DMS53 treated with DMSO at 0.1 percent for 48 hours (cell line): ENCODE measurements at regions not wholly inside any gene's neighbourhood (a gene's known extent, or its start where the extent isn't known, plus 50 kb on each side); places are given as distances from the start of the nearest gene placed in this dataset.
"Not testable (repeated sequence)": the region's sequence is repeated elsewhere in the genome, so short reads cannot be mapped to it uniquely, and the experiment has no call there.

Experiments
- DNase-seq: peaks from one replicate; lab custom pipeline; 2025; ENCODE audit not compliant: unreplicated experiment; lab: John Stamatoyannopoulos, UW

DNA sequence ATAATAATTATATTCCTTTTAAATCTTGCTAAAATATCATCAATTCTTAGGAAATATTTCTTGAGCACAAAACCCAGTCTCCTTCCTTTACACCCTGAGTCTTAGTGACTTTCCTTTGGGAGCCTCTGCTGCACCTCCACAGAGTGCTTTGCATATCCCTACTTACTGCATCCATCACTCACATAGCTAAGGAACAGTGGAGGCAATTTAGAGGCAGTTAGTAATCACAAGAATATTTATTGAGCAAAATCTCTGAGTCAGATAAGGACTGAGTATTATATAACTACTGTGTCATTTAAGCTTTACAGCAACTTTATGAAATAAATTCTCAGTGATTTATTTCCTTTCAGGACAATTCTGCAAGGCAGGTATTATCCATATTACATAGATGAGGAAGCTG lies 327.7 kb downstream of the TMX3 start:
- no peak for DNase-seq

DNA sequence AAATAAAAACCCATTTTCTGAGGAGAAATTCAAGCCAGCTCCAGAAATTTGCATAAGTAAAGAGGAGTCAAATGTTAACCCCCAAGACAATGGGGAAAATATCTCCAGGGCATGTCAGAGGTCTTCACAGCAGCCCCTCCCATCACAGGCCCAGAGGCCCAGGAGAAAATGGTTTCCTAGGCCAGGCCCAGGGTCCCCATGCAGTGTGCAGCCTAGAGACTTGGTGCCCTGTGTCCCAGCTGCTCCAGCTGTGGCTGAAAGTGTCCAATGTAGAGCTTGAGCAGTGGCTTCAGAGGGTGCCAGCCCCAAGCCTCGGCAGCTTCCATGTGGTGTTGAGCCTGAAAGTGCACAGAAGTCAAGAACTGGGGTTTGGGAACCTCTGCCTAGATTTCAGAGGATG lies 330.9 kb downstream of the TMX3 start:
- DNase-seq: not testable (repeated sequence)

DNA sequence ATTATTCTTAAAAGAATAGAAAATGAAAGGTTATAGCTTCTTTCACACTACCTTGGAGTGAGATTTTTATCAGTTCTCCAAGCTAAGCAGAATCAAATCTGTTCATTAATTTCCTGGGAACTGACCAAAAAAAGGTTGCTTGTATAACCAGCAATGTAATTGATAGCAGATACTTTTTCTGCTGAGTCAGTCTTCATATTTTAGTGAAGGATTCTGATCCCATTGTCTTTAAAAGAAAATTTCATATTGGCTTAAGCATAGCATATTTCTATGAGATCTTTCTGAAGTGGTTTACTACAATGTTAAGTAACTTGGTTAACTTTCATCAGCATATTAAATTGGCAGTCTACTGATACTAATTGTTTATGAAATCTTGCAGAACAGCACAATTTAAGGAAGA lies 338.0 kb downstream of the TMX3 start:
- DNase-seq: no peak

DNA sequence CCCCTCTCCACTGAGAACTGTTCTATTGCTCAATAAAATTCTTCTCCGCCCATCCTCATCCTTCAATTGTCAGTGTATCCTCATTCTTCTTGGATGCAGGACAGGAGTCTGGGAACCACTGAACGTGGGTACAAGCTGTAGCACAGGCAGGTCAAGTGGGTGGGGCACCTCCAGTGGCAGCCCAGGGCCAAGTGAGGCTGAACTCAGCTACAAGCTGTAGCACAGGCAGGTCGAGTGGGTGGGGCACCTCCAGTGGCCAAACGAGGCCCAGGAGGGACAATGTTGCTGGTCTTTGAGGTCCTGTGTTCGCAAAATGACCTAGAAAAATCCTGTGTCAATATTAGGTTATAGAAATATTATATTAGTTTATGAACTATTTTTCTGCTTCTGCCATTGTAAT lies 352.0 kb downstream of the TMX3 start:
- DNase-seq: no peak

DNA sequence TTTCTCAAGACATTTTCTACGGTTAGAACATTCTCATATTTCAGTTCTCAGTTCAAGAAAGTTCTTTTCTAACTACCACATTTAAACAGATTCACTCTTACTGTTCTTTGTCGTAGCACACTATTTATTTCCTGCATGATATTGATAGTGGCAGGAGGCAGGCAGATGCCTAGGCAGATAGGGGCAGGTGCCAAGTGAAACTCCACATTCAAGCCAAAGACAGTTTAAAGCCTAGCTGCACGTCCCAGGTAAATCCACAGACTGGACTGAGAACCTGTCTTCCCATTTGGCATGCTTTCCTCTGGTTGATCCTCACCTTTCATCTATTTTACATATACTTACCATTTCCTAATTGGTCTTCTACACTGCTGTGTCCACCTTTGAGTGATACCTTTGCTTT lies 359.3 kb downstream of the TMX3 start:
- DNase-seq: no peak

DNA sequence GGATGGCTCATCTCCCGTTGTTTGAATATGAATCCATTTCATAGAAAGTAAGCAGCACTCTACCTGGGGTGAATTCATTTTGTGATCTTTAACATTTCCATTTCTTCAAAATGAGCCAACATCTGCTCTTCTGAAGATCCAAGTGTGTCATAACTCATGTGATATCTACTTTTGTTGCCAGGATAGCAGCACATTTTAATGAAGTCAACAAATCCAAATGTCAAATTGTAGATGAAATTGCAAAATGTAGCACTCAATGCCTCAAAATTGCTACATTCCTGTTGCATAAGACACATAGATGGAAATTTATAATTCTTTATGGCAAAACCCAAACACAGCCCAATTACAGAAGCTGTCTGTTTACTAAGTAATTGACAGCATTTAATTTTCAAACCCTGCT lies 360.7 kb downstream of the TMX3 start:
- DNase-seq: no peak

DNA sequence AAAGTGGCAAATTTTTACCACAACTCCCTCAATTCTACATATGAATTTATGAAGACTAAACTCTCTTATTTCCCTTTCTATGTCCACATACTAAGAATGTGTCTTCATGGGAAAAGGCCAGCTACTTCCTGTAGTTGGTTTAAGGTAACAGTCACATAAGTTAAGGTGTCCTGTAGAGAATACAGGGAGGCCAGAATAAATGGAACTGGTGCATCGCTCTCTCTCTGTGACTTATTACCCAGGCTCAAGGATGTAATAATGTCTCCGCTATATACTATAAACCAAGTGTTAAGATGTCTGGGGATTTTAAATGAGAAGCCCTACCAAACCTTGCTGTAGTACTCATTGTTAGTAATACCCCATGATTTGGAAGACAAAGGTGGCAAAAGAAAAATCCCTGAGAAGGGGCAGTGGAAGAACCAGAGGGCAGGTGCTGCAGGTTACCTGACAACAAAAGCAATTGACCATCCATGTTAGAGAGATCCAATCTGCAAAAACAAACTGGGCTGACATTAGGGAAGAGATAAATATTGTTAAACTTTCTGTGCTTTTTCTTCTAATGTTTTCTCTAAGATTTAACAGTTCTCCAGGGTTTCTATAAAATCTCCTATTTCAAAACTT lies 372.8 kb downstream of the TMX3 start:
- no peak for DNase-seq

DNA sequence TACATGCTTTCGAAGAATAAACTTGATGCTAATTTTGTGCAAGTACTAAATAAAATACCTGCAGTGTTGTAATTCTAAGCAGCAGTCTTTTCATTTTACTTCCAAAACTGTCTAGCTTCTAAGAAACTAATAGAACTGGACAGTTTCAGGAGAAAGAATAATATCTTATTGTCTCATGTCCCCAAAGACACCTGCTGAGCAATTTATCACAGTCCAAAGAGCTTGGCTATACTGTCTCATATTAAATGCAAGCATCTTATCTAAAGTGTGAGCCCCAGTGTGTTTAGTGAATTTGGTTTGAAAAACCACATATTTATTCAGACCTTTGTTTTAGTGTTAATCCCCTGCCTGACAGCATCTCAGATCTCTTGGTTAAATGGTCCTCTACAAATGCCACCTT lies 374.3 kb downstream of the TMX3 start:
- DNase-seq: no peak

DNA sequence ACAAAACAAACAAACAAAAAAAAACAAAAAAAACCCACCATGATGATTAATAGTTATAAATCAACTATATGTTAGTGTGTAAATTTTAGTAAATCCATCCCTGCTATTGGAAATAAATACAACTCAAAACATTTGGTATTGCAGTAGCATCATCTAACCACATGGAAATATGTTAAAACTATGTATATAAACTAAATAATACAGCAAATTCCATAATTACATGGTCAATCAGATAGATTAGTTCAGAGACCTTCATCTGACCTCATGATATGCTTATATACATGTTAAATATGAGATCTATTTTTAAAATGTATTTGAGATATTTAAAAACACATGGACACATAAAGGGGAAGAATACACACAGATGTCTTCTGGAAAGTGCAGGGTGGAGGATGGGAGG lies 384.2 kb downstream of the TMX3 start:
- DNase-seq: no peak

DNA sequence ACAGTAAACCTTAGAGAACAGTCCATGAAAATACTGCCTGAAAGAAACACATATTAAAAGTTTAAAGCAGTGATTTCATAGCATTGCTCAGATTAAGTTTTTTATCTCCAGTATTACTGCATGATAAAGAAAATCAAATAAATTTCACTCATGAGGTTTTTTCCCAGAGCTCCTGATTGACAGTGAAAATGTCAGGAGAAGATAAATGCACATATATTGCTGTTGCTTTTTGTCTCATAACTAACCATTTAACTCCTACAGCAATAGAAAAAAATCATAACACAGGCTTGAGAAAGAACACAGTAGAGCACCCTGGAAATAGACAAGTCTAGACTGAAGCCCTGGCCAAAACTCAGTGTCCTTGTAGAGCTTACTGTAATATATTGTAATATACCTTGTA lies 391.0 kb downstream of the TMX3 start:
- DNase-seq: no peak

DNA sequence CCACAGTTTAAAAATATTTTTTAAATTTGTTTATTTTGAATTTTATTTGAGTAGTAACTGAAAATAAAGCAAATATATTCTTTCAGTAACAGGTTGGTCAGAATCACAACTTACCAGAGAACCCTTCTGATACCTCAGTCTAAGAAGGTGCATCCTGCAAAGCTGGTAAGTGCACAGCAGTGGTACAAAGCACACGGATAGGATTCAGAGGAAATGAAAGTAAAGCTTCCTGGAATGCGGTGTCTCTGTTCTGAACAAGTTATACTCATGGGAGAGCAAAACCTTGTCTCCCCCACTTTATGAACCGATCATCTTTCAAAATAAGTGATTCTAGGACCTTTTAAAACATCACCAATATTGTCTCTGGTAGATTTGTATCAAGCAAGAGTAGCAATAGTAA lies 398.3 kb downstream of the TMX3 start:
- peak; percentile 24 for DNase-seq

DNA sequence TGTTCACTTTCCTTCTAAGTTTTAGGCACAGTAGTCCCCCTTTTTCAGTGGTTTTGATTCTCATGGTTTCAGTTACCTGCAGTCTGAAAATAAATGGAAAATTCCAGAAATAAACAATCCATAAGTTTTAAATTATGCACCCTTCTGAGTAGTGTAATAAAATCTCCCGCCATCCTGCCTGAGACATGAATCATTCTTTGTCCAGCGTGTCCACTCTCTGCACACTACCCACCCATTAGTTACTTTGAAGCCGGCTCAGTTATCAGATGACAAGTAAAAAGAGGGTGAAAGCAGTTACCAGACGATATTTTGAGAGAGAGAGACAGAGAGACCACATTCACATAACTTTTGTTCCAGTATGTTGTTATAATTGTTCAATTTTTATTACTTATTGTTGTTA lies 400.5 kb downstream of the TMX3 start:
- no peak for DNase-seq

DNA sequence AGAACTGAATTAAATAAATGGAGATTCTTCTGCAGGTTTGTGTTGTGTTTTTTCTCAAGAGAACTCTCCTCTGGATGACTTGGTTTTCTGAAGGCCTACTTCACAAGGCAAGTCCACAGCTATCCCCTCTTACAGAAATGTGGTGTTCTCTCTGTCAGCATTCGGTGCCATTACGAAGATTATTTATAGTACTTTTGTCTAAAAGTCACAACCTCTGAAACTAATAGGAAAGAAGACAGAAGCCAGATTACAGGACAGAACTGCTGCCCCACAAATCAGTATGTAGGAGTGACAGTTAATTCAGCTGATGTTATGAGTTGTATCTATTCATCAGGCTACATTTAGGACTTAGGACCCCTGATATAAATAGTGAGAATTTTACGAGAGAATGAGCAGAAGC lies 413.5 kb downstream of the TMX3 start:
- no peak for DNase-seq

DNA sequence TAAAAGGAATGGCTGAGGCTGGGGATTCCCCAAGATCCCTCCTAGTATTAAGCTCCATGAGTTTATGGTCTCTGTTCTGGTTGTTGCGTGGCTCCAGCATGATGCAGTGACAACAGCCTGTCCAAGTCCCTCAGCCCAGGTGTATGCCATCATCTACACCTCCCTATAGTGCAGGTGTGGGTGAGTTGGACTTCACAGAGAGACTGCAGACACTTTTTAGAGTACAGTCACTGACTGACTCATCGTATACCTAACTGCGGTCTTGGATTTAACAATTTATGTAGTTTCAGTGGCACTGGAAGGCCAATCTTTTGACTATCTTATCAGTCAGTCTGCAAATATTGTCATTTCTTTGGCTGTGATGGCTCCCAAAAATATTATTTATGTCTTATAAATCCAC lies 415.0 kb downstream of the TMX3 start:
- no peak for DNase-seq

DNA sequence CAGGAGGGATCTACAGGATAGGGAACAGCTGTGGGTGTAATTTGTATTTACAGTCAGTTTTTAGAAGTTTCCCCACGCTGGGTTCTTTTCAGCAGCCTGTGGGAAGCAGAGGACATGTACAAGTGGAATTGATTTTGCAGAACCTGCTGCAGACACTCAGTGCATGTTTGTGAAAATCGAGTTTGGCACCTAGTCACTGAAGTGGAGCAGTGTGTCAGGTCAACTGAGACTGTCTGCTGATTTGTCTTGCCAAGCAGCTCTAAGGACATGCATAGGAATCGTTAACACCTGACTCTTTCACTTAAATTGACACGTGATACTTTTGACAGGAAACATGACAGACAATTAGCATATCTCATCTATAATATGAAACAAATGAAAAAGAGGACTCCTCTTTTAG lies 416.6 kb downstream of the TMX3 start:
- no peak for DNase-seq

DNA sequence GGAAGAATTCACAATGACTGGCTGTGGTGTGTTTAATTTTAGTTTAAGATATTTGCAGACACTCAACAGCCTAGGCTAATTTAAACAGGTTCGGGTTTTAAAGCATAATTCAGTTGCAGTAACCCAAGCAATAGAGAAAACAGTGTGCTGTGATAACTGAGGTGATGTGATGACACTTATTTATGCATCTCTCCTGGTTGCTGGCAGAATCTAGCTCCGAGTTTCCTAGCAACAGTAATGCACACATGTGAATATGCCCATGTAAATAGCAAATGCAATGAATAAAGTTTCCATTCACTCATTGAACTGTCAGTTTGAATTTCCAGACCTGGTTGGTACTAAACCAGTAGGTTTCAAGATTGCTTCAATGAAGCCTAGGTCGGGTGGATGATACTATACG lies 426.5 kb downstream of the TMX3 start:
- no peak for DNase-seq

DNA sequence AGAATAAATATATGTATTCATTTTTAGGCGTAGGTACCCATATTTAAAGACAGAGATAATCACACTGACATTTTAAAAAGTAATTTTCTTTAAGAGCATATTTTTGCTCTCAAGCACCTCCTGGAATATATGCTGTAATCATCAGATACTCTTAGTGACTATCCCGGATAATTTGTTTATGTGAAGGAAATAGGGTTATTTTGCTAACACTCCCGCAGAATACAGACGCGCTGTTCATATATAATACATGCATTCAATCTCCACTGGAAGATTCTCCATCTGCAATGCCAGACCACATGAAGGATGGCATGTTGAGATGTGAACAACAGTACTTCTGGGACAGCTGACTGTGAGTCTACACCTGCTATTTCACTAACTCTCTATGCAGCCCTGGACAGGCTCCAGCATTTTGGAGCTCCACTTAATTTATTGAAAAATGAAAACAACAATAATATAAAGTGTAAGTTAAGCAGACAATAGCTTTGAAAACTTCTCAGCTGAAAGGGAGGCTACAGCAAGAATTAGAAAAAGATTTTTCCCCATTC lies 430.6 kb downstream of the TMX3 start:
- no peak for DNase-seq

DNA sequence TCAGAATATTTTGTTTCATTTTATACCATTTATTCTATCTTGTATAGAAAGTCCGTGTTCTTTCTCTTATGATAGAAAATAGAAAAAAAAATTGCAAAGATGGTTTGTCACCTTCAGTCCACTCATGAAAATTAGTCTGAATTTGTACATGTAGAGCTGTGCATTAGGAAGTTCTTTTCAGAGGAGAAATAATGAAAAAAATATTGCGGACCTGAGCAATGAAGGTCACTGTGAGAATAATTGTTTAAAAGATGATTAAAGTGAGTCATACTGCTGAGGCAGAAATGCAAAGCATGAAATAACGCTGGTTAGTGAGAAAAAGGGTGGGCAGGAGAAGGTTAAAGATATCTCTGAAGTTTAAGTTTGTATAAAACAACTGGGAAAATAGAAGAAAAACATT lies 431.1 kb downstream of the TMX3 start:
- no peak for DNase-seq

DNA sequence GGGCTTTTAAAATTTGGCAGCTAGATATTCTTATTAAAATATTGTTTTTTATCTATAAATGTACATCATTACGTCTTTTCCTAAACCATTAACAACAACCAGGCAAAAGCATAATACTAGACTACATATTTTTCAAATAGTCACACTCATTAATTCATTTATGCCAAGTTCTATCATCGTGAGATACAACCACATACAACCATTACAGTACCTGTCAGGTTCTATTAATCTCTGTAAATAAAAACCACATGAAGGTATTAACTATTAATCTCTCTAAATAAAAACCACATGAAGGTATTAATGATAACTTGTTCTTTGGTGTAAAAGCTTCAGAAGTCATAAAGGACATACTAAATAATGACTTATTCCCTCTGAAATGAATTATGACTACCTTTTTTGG lies 432.7 kb downstream of the TMX3 start:
- DNase-seq: no peak

DNA sequence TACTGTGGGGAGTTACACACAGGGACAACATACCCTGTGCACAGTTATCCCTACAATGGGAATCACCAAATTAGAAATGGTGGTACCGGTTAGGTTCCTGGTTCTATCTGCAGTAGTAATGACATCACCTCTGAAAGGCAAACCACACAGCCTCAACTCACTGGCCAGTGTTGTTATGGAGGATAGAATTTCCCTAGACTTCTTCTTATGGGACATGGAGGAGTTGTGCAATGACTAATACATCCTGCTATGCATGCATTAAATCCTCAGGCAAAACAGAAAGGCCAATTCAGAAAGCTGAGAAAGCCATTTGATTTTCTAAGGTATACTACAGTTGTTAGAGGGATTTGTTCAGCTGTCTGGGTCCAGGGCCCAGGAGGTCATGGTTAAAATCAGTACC lies 439.3 kb downstream of the TMX3 start:
- DNase-seq: peak; percentile 23

DNA sequence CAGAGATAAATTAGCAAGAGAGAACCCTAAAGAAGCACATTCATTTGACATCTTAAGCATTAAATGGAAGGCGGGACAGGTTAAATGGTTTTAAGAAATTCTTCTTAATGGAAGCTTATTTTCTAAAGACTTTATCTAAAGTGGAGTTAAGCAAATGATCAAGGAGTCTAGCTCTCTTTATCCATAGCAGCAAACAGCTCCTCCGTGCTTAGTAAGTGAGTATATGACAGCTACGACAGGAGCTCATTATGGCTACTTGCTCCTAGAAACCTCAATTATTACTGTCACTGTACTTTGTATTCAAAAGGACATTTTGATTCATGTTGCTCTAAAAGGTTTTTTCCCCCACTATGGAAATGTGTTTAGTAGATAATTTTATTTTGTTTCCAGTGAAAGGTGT lies 444.9 kb downstream of the TMX3 start:
- no peak for DNase-seq

DNA sequence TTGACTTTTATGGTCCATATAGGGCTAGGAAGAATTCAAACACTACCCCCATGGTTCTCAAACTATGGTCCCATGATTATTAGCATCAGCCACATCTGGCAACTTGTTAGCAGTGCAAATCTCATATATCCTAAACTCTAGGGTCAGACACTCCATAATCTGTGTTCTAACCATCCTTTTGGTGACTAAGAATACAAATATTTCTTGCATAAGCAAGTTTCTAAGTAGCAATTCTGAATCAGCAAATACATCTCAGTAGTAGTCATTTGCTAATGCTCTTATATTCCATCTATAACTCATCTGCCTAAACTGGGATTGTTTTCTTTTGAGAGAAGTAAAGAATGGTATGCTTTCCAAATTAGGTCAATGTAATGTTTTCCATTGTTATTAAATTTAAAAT lies 447.3 kb downstream of the TMX3 start:
- no peak for DNase-seq

DNA sequence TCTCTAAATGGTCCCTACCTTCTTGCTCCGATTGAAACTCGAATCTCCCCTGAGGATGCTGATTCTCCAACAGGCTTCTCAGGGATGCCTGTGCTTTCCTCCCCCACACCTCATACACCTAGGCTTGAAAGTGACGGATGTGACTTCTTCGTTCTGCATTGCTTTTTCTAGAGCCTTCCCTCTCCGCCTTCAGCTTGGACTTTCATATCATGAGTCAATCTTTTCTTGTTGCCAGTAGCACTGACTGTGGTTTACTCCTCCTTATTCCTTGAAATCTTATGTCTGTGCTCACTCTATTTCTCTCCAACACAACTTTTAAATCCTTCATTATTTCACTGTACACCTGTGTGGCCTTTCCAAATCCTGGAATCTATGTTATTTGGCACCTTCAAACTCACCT lies 451.4 kb downstream of the TMX3 start:
- no peak for DNase-seq
